Breast epithelium (tissue), 4 donors: ENCODE measurements at regions not wholly inside any gene's neighbourhood (a gene's known extent, or its start where the extent isn't known, plus 50 kb on each side); places are given as distances from the start of the nearest gene placed in this dataset.

Experiments
- DNase-seq, 2 donors: peaks; one replicate each; pipeline ENCODE4 v3.0.0-alpha.2; 2019; ENCODE audit warnings: low spot score in 2 of 2
- H3K27ac ChIP-seq, 2 donors: fragments of 200-600 bp; sonication (generic) in 1 of 2; one replicate each; pipeline ENCODE4 v1.5.1; 2016 to 2019; ENCODE audit warnings: mild to moderate bottlenecking in 1 of 2
- H3K27me3 ChIP-seq, 2 donors: fragments of 200-600 bp; sonication (generic) in 1 of 2; one replicate each; pipeline versions ENCODE4 v1.5.1 to v1.6.0; 2017 to 2019; ENCODE audit warnings: control low read depth in 1 of 2, mild to moderate bottlenecking in 1 of 2
- H3K36me3 ChIP-seq: fragments of 200-600 bp; one replicate; pipeline ENCODE4 v1.5.1; 2019
- H3K4me1 ChIP-seq, 2 donors: fragments of 200-600 bp; sonication (generic); one replicate each; pipeline ENCODE4 v1.5.1; 2016 to 2019; ENCODE audit warnings: control low read depth in 1 of 2
- H3K4me3 ChIP-seq, 3 donors: fragments of 200-600 bp; sonication (generic); 1 replicate in 2 of 3; 2 replicates in 1 of 3; pipeline ENCODE4 v1.5.1; 2016 to 2019; ENCODE audit warnings: mild to moderate bottlenecking in 3 of 3, moderate library complexity in 2 of 3
- H3K9me3 ChIP-seq, 2 donors: fragments of 200-600 bp; sonication (generic) in 1 of 2; one replicate each; pipeline ENCODE4 v1.5.1; 2016 to 2019; ENCODE audit warnings: control low read depth in 1 of 2
- CTCF ChIP-seq, 3 donors: fragments of 450-650 bp; IDR thresholded peaks; one replicate each; pipeline ENCODE4 v1.5.1; 2016 to 2017; ENCODE audit warnings: antibody characterized with exemption in 3 of 3, mild to moderate bottlenecking in 3 of 3, moderate library complexity in 3 of 3
- POLR2A ChIP-seq: fragments of 450-650 bp; IDR thresholded peaks from one replicate; pipeline ENCODE4 v1.6.1; 2016; ENCODE audit warnings: antibody characterized with exemption, mild to moderate bottlenecking, moderate library complexity
- POLR2AphosphoS5 ChIP-seq, 3 donors: sonication (generic); formaldehyde crosslinking; IDR thresholded peaks; one replicate each; pipeline ENCODE4 v1.6.1; 2017; ENCODE audit warnings: antibody characterized with exemption in 3 of 3
- intact Hi-C: fragments of 100-400 bp; cut with DNase I; formaldehyde crosslinking; loops from one replicate; pipeline ENCODE4 v1.15.1; 2023; ENCODE audit warnings: low total_unique reads

DNA sequence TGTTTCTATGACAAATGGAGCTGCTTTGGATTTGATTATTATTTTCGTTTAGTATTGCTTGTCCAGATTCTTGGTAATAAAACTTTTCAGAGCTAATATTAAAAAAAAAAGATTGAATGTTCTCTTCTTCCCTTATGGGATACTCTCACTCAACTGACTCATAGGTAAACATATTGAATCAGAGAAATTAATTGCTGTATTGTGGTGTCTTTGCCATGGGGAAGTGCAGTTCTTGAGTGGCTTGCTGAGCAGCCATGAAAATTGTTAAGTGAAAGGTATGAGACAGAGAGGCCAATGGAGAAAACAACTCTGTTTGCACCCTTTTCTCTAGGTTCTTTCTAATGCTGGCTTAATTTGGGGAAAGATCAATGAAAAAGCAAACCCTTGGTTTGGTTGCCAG is 149.9 kb upstream of the HMHB1 start:
- Histone ChIP-seq H3K27me3 (no peaks in the 10 kb centered on the region), H3K4me3 (no peak overlapping the region), H3K27ac (no peak overlapping the region), H3K4me1 (no peaks in the 10 kb centered on the region), H3K36me3 (no peaks in the 10 kb centered on the region), H3K9me3 (no peaks in the 10 kb centered on the region)
- intact Hi-C loops, result no loop called here
- TF ChIP-seq POLR2A, result no peak
- no peak for DNase-seq

DNA sequence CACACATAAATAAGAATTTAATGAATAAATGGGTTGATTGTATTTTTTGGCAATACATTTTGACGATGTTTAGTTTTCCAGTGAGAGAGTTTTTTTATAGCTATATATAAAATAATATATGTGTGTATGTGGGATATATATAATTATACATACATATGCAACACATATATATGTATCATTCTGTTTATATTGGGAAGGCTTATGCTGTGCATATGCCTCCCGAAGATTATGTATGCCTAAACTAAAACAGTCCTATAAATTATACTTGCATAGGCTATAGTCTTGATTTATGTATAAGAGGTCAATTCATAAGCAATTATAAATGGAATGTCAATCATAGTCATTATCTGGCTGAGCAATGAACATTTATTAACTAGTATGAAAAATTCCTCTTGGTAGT is 151.3 kb upstream of the HMHB1 start:
- H3K27me3 ChIP-seq, result no peaks in the 10 kb centered on the region
- H3K9me3 ChIP-seq, result no peaks in the 10 kb centered on the region
- no peaks in the 10 kb centered on the region for H3K4me1 ChIP-seq
- DNase-seq, result no peak
- no peaks in the 10 kb centered on the region for H3K36me3 ChIP-seq
- intact Hi-C loops, result no loop called here
- no peak overlapping the region for H3K4me3 ChIP-seq
- no peak overlapping the region for H3K27ac ChIP-seq
- no peak for TF ChIP-seq CTCF (IDR thresholded peaks at IDR 0.05)
- TF ChIP-seq POLR2AphosphoS5 (IDR thresholded peaks at IDR 0.05), result no peak
- TF ChIP-seq POLR2A, result no peak

DNA sequence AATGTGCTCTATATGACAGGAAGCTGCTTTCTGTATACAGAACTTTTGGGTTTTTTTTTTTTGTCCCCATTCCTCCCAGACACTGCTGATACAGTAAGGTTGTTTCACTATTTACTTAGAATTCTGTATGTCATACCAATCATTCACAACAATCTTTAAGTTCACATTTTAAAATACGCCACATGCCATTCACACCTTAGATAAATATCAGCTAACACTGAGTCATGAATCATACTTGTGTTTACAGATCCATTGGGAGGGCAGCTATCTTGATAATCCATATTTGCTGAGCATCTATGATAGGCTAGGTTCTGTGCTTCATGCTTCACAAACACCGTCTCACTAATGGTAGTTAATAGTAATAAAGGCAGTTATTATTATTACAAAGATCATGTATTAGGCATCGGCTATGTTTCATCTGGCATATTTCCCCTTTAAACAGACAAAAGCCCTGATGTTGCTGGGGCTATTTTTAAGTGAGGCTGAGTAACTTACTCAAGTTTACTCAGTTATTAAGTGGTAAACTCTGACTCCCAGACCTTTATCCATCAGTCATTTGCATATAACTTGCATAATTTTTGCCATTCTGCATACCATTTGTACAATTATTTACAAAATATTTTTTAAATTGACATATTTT is 152.2 kb upstream of the HMHB1 start:
- no peaks in the 10 kb centered on the region for H3K9me3 ChIP-seq
- H3K4me1 ChIP-seq, result no peaks in the 10 kb centered on the region
- no peak overlapping the region for H3K4me3 ChIP-seq
- no peak for DNase-seq
- H3K36me3 ChIP-seq, result no peaks in the 10 kb centered on the region
- intact Hi-C loops, result no loop called here
- no peak overlapping the region for H3K27ac ChIP-seq
- no peaks in the 10 kb centered on the region for H3K27me3 ChIP-seq
- TF ChIP-seq POLR2AphosphoS5 (IDR thresholded peaks at IDR 0.05) (no peak), POLR2A (no peak), CTCF (IDR thresholded peaks at IDR 0.05) (no peak)

DNA sequence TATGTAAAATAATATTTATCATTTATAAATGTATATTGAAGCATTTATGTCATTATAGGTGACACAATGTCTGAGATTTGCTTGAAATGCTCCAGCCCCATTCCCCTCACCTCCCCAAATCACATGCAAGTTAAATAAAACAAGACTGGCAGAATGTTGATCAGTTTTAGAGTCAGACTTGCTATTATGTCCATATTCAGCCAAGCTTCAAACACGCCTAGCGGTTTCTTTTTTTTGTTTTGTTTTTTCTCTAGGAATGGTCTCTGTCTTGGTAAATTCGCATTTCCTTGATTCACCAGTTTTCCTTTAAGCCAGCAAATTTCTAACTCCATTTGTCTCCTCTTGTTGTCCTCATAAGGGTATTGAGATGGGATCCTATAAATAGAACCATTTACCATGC is 153.0 kb upstream of the HMHB1 start:
- Histone ChIP-seq H3K4me1 (no peaks in the 10 kb centered on the region), H3K27ac (no peak overlapping the region), H3K36me3 (no peaks in the 10 kb centered on the region), H3K4me3 (no peak overlapping the region), H3K9me3 (no peaks in the 10 kb centered on the region), H3K27me3 (no peaks in the 10 kb centered on the region)
- intact Hi-C loops, result no loop called here
- TF ChIP-seq POLR2AphosphoS5 (IDR thresholded peaks at IDR 0.05) (no peak), POLR2A (no peak), CTCF (IDR thresholded peaks at IDR 0.05) (no peak)
- DNase-seq, result no peak

DNA sequence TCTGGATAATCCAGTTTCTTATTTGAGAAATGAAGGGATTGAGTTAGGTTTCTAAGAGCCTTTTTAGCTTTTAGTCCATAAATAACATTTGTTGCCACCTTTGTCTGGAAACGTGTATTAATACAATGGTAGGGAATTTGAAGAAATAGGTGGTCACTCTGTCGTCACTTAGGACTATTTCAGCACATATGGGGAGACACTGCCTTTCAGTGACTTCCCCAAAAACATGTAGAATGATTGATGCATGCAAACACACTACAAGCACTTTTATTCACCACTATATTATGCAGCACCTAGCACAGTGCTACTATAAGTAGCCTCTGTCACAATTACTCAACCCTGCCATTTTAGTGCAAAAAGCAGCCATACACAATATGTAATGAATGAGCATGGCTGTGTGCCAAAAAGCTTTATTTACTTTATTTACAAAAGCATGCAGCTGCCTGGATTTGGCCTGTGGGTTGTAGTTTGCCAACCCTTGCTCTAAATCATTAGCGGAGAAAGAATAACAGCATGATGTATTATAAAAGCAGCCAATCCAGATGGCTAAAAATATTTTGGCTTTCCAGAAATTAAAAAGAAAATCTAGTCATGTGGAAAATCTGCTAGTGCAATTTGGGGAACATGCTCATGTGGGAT is 154.2 kb upstream of the HMHB1 start:
- Histone ChIP-seq H3K4me1 (no peaks in the 10 kb centered on the region), H3K4me3 (no peak overlapping the region), H3K27ac (no peak overlapping the region), H3K27me3 (no peaks in the 10 kb centered on the region), H3K9me3 (no peaks in the 10 kb centered on the region), H3K36me3 (no peaks in the 10 kb centered on the region)
- intact Hi-C loops, result no loop called here
- TF ChIP-seq POLR2A (no peak), POLR2AphosphoS5 (IDR thresholded peaks at IDR 0.05) (no peak), CTCF (IDR thresholded peaks at IDR 0.05) (no peak)
- DNase-seq, result no peak
